SK-N-SH (cell line): ENCODE measurements at regions not wholly inside any gene's neighbourhood (a gene's known extent, or its start where the extent isn't known, plus 50 kb on each side); places are given as distances from the start of the nearest gene placed in this dataset.
"Not testable (repeated sequence)": the region's sequence is repeated elsewhere in the genome, so short reads cannot be mapped to it uniquely, and the experiment has no call there.

ENCODE experiments used
- CTCF ChIA-PET: fragments of 300-600, 350-600 bp; formaldehyde crosslinking; extraction: SDS; loops from one replicate; lab custom pipeline; 2021; lab: Yijun Ruan, JAX
- POLR2A ChIA-PET: fragments of 350-600 bp; sonication (Branson Sonifier 250); formaldehyde crosslinking; extraction: SDS; loops from one replicate; lab custom pipeline; 2020; ENCODE audit warnings: antibody characterized with exemption, inconsistent platforms; lab: Yijun Ruan, JAX
- DNase-seq: peaks from one replicate; pipeline ENCODE4 v3.0.0; 2012
- H2AFZ ChIP-seq: fragments of 200-600 bp; sonication (generic); 2 replicates; pipeline ENCODE4 v1.8.1; 2016; ENCODE audit warnings: antibody characterized with exemption, mild to moderate bottlenecking, low read depth
- H3F3A ChIP-seq: fragments of 200-600 bp; sonication (generic); replicated peaks from 2 replicates; pipeline ENCODE3; 2016; ENCODE audit warnings: antibody characterized with exemption, mild to moderate bottlenecking; ENCODE audit not compliant: insufficient read depth
- H3K27ac ChIP-seq, 2 experiments: fragments of 200-500 bp in 1 of 2; fragments of 200-600 bp in 1 of 2; sonication (Bioruptor generic) in 1 of 2; sonication (generic), shearing (Covaris generic) in 1 of 2; 2 replicates each; pipeline versions ENCODE4 v1.5.1 to v1.6.1; 2014 to 2016; ENCODE audit warnings: low read depth in 2 of 2, inconsistent platforms in 1 of 2, low read length in 1 of 2, mild to moderate bottlenecking in 1 of 2, mixed read lengths in 1 of 2
- H3K27me3 ChIP-seq: fragments of 200-600 bp; sonication (generic), shearing (Covaris generic); 2 replicates; pipeline ENCODE4 v1.6.1; 2016; ENCODE audit warnings: mixed run types; ENCODE audit not compliant: insufficient read depth
- H3K36me3 ChIP-seq, 2 experiments: fragments of 200-500 bp in 1 of 2; fragments of 200-600 bp in 1 of 2; sonication (Bioruptor generic) in 1 of 2; sonication (generic) in 1 of 2; replicated peaks in 1 of 2; 2 replicates each; pipeline versions ENCODE3 to v1.5.1; 2014 to 2016; ENCODE audit warnings: low read length in 1 of 2, mild to moderate bottlenecking in 1 of 2; ENCODE audit not compliant: insufficient read depth in 2 of 2, control insufficient read depth in 1 of 2
- H3K4me1 ChIP-seq, 2 experiments: fragments of 200-500 bp in 1 of 2; fragments of 200-600 bp in 1 of 2; sonication (Bioruptor generic) in 1 of 2; sonication (generic), shearing (Covaris generic) in 1 of 2; 2 replicates each; pipeline versions ENCODE4 v1.5.1 to v1.6.1; 2014 to 2016; ENCODE audit warnings: low read depth in 1 of 2, low read length in 1 of 2, mixed run types in 1 of 2; ENCODE audit not compliant: insufficient read depth in 2 of 2, control insufficient read depth in 1 of 2
- H3K4me2 ChIP-seq: fragments of 200-600 bp; sonication (generic), shearing (Covaris generic); 2 replicates; pipeline ENCODE4 v1.6.1; 2017; ENCODE audit warnings: mixed run types
- H3K4me3 ChIP-seq, 2 experiments: fragments of 200-500 bp in 1 of 2; fragments of 200-600 bp in 1 of 2; sonication (Bioruptor generic) in 1 of 2; sonication (generic), shearing (Covaris generic) in 1 of 2; 2 replicates each; pipeline versions ENCODE4 v1.5.1 to v1.8.1; 2014 to 2016; ENCODE audit warnings: low read depth in 2 of 2, inconsistent platforms in 1 of 2, low read length in 1 of 2, mild to moderate bottlenecking in 1 of 2, mixed read lengths in 1 of 2, moderate library complexity in 1 of 2
- H3K79me2 ChIP-seq: fragments of 200-600 bp; sonication (generic); 2 replicates; pipeline ENCODE4 v1.8.1; 2017; ENCODE audit warnings: mild to moderate bottlenecking; ENCODE audit not compliant: insufficient read depth
- H3K9ac ChIP-seq: fragments of 200-600 bp; sonication (generic); 2 replicates; pipeline ENCODE4 v1.6.1; 2017; ENCODE audit warnings: mixed run types
- H3K9me2 ChIP-seq: fragments of 200-600 bp; sonication (generic); 2 replicates; pipeline ENCODE4 v1.6.1; 2017; ENCODE audit warnings: mixed run types
- H3K9me3 ChIP-seq: fragments of 200-600 bp; sonication (generic); 2 replicates; pipeline ENCODE4 v1.6.1; 2017; ENCODE audit warnings: mixed run types, mild to moderate bottlenecking, moderate library complexity
- H4K20me1 ChIP-seq: fragments of 200-600 bp; sonication (generic); 2 replicates; pipeline ENCODE4 v1.6.1; 2017; ENCODE audit warnings: mild to moderate bottlenecking, mixed run types; ENCODE audit not compliant: insufficient read depth
- CHD2 ChIP-seq: fragments of 150-350 bp; IDR thresholded peaks from 2 replicates; pipeline ENCODE4 v1.6.1; 2018; ENCODE audit warnings: low read length; ENCODE audit not compliant: partially characterized antibody
- CTCF ChIP-seq: fragments of 200-600 bp; sonication (generic); IDR thresholded peaks from 2 replicates; pipeline ENCODE4 v1.6.1; 2017; ENCODE audit warnings: antibody characterized with exemption, mild to moderate bottlenecking, moderate library complexity
- EZH2phosphoT487 ChIP-seq: fragments of 200-600 bp; sonication (generic); IDR thresholded peaks from 2 replicates; pipeline ENCODE4 v1.6.1; 2017; ENCODE audit warnings: low read depth, mixed run types, mild to moderate bottlenecking, antibody characterized with exemption, moderate library complexity, borderline replicate concordance
- FOSL2 ChIP-seq: IDR thresholded peaks from 2 replicates; pipeline ENCODE4 v1.4.0; 2012; ENCODE audit warnings: low read depth, mild to moderate bottlenecking, moderate library complexity, borderline replicate concordance
- FOXM1 ChIP-seq: IDR thresholded peaks from 2 replicates; pipeline ENCODE4 v1.4.0; 2012; ENCODE audit warnings: low read depth, mild to moderate bottlenecking
- GABPA ChIP-seq: IDR thresholded peaks from 2 replicates; pipeline ENCODE4 v1.4.0; 2012; ENCODE audit warnings: low read depth, mild to moderate bottlenecking
- JUND ChIP-seq: IDR thresholded peaks from 2 replicates; pipeline ENCODE4 v1.4.0; 2012
- MAX ChIP-seq: IDR thresholded peaks from 2 replicates; pipeline ENCODE4 v1.4.0; 2012; ENCODE audit warnings: low read depth
- MEF2A ChIP-seq: IDR thresholded peaks from 2 replicates; pipeline ENCODE4 v1.4.0; 2012; ENCODE audit warnings: low read depth, borderline replicate concordance
- NRF1 ChIP-seq: IDR thresholded peaks from 2 replicates; pipeline ENCODE4 v1.6.1; 2012; ENCODE audit warnings: low read depth, mild to moderate bottlenecking, low read length
- RAD21 ChIP-seq: IDR thresholded peaks from 2 replicates; pipeline ENCODE4 v1.6.1; 2012; ENCODE audit warnings: mild to moderate bottlenecking, low read length
- REST ChIP-seq: IDR thresholded peaks from 2 replicates; pipeline ENCODE4 v1.6.1; 2012; ENCODE audit warnings: mild to moderate bottlenecking, low read depth, low read length, moderate library complexity
- RFX5 ChIP-seq: IDR thresholded peaks from 2 replicates; pipeline ENCODE4 v1.6.1; 2012; ENCODE audit warnings: mild to moderate bottlenecking, improper control_type of control experiment, low read length
- RXRA ChIP-seq: IDR thresholded peaks from 2 replicates; pipeline ENCODE4 v1.4.0; 2012; ENCODE audit warnings: low read depth, mild to moderate bottlenecking, borderline replicate concordance
- SMC3 ChIP-seq: IDR thresholded peaks from 2 replicates; pipeline ENCODE4 v1.6.1; 2012; ENCODE audit warnings: low read depth, low read length, improper control_type of control experiment
- TAF1 ChIP-seq: IDR thresholded peaks from 2 replicates; pipeline ENCODE4 v1.6.1; 2012; ENCODE audit warnings: low read depth, mild to moderate bottlenecking, low read length, moderate library complexity, borderline replicate concordance
- TCF12 ChIP-seq: IDR thresholded peaks from 2 replicates; pipeline ENCODE4 v1.4.0; 2012
- WGBS: methylation state at CpG from one replicate; pipeline ENCODE4 v1.1.6; 2017; ENCODE audit warnings: low lambda C conversion rate; 5-methylcytosine and 5-hydroxymethylcytosine counted together

GRCh38 chr2:187178876-187179275, 269.2 kb downstream of the CALCRL start:
- H2AFZ ChIP-seq, CTCF ChIA-PET, H3K4me3 ChIP-seq, H3K27ac ChIP-seq, H3K79me2 ChIP-seq, H3K9ac ChIP-seq, H4K20me1 ChIP-seq, POLR2A ChIA-PET, H3F3A ChIP-seq, H3K4me2 ChIP-seq, H3K4me1 ChIP-seq, DNase-seq, H3K9me2 ChIP-seq, H3K27me3 ChIP-seq, H3K9me3 ChIP-seq, H3K36me3 ChIP-seq: not testable (repeated sequence)
- WGBS: 7% methylated on average over 3 of the region's 3 CpGs

GRCh38 chr2:187177253-187177652, 270.8 kb downstream of the CALCRL start:
- 41% methylated on average over 4 of the region's 10 CpGs for WGBS
- no peaks in the 10 kb centered on the region for H3K9me2 ChIP-seq
- ChIA-PET POLR2A (no interaction called here), CTCF (no interaction called here)
- TF ChIP-seq SMC3: no peak
- TF ChIP-seq FOSL2: no peak
- no peak for TF ChIP-seq RXRA
- TF ChIP-seq REST: no peak
- TF ChIP-seq NRF1: no peak
- no peak for TF ChIP-seq RAD21
- TF ChIP-seq RFX5: no peak
- TF ChIP-seq EZH2phosphoT487: no peak
- no peak for TF ChIP-seq GABPA
- TF ChIP-seq JUND: no peak
- TF ChIP-seq MEF2A: no peak
- TF ChIP-seq MAX: no peak
- TF ChIP-seq FOXM1: no peak
- TF ChIP-seq CHD2: no peak
- no peak for TF ChIP-seq TAF1
- no peak for TF ChIP-seq TCF12
- no peak for TF ChIP-seq CTCF
- no peaks in the 10 kb centered on the region for H3K27me3 ChIP-seq
- H3K27ac ChIP-seq: no peak overlapping the region
- no peaks in the 10 kb centered on the region for H4K20me1 ChIP-seq
- no peak for DNase-seq
- no peaks in the 10 kb centered on the region for H3K79me2 ChIP-seq
- no peaks in the 10 kb centered on the region for H3F3A ChIP-seq
- H3K4me3 ChIP-seq: no peak overlapping the region
- H3K4me2 ChIP-seq: no peak overlapping the region
- no peak overlapping the region for H2AFZ ChIP-seq
- no peaks in the 10 kb centered on the region for H3K36me3 ChIP-seq
- no peak overlapping the region for H3K9ac ChIP-seq
- no peaks in the 10 kb centered on the region for H3K4me1 ChIP-seq
- H3K9me3 ChIP-seq: no peaks in the 10 kb centered on the region
